ENCODE measurements at regions not wholly inside any gene's neighbourhood (a gene's known extent, or its start where the extent isn't known, plus 50 kb on each side); places are given as distances from the start of the nearest gene placed in this dataset.
A peak's percentile ranks its signal among the peaks of the same experiment; 100 is the strongest.
"Not testable (repeated sequence)": the region's sequence is repeated elsewhere in the genome, so short reads cannot be mapped to it uniquely, and the experiment has no call there.

- TF ChIP-seq CTCF (IDR thresholded peaks at IDR 0.05; ENCODE audit: low read length, missing control alignments): no peak
- DNase-seq (ENCODE audit: low read depth): no peak
Observed at GRCh38 chr7:42720012-42720411, 191.9 kb downstream of the C7orf25 start.

GRCh38 chr7:42718466-42718865, 193.4 kb downstream of the C7orf25 start:
- not testable (repeated sequence) for DNase-seq (ENCODE audit: low read depth); H3K4me3 ChIP-seq (replicated peaks; ENCODE audit: low read depth, low read length)

More at GRCh38 chr7:42720012-42720411, 191.9 kb downstream of the C7orf25 start:
- H3K4me3 ChIP-seq (replicated peaks; ENCODE audit: low read depth, low read length): no peak overlapping the region

- DNase-seq (ENCODE audit: low read depth): no peak
- TF ChIP-seq CTCF (IDR thresholded peaks at IDR 0.05; ENCODE audit: low read length, missing control alignments): no peak
Observed at GRCh38 chr7:42714356-42714755, 197.5 kb downstream of the C7orf25 start.

GRCh38 chr7:42709284-42709683, 202.6 kb downstream of the C7orf25 start:
- DNase-seq (ENCODE audit: low read depth): no peak
- TF ChIP-seq CTCF (IDR thresholded peaks at IDR 0.05; ENCODE audit: low read length, missing control alignments): no peak
- no peak overlapping the region for H3K4me3 ChIP-seq (replicated peaks; ENCODE audit: low read depth, low read length)

More at GRCh38 chr7:42714356-42714755, 197.5 kb downstream of the C7orf25 start:
- H3K4me3 ChIP-seq (replicated peaks; ENCODE audit: low read depth, low read length): no peak overlapping the region

GRCh38 chr7:42704710-42705109, 207.2 kb downstream of the C7orf25 start:
- TF ChIP-seq CTCF (IDR thresholded peaks at IDR 0.05; ENCODE audit: low read length, missing control alignments): no peak
- no peak for DNase-seq (ENCODE audit: low read depth)

DNA sequence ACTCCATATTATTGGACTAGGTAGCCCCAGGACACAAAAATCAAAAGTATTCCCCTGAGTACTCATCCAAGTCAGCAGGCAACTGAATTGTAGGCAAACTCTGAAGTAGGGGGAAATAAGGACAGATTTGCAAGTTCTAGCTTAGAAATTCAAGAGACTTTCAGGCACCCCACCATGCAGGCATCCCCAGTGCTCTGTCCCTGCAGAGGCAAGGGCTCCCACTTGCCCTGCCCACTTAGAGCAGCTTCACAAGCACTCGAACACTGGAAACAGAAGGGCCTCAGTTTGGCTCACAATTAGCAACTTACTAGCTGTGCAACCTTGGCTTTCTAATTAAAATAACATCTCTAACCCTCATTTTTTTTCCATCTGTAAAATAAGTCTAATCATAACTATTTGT, 209.2 kb downstream of the C7orf25 start:
- no peak for DNase-seq (ENCODE audit: low read depth)
- TF ChIP-seq CTCF (IDR thresholded peaks at IDR 0.05; ENCODE audit: low read length, missing control alignments): no peak
- H3K4me3 ChIP-seq (replicated peaks; ENCODE audit: low read depth, low read length): no peak overlapping the region

More at GRCh38 chr7:42704710-42705109, 207.2 kb downstream of the C7orf25 start:
- H3K4me3 ChIP-seq (replicated peaks; ENCODE audit: low read depth, low read length): no peak overlapping the region

DNA sequence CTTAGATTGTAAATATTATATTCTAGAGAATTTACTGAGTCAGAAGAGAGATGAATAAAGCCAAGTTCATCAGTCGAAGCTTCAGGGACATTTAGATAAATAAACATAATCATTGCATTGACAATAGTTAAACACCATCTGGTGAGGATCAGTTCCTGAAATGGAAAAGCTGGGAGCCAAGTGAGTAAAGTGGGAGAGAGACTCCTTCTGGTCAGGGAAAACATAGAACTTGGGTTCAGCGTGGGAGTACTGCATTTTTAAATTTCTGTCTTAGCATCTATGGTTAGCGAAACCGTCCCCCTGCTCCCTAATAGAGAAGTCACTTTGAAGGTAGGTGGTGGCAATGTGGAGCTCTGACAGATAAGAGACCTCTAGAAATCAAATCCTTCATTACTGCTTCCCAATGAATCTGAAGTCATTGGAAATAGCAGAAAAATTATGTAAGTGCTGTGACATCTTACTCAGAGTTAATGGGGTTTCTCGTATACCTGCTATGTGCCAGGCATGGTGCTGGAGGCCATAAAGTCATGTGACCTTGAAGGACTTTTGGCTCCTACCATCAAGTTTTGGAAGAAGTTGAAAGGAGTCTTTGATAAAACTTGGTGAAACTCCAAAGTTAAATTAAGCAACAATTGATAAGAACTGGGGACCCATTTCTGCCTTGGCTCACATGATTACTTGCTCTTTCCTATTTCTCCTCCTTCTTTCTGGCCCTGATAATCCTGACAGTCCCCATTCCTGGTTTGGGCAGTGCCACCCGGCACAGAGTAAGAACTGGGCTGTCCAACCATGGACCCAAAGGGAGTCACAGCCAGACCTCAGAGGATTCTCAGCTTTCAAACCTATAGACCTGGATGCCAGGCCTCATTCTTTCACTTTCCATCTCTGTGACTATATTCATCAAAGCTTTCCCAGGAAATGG, 211.2 kb downstream of the C7orf25 start:
- TF ChIP-seq CTCF (IDR thresholded peaks at IDR 0.05; ENCODE audit: low read length, missing control alignments): peak; percentile 33
- peak; percentile 32 for DNase-seq (ENCODE audit: low read depth)
- no peak overlapping the region for H3K4me3 ChIP-seq (replicated peaks; ENCODE audit: low read depth, low read length)

Data from fibroblast of pulmonary artery (primary cell).